HCT116 (cell line): ENCODE measurements at regions not wholly inside any gene's neighbourhood (a gene's known extent, or its start where the extent isn't known, plus 50 kb on each side); places are given as distances from the start of the nearest gene placed in this dataset.

Source experiments
- ATAC-seq: fragments of 200-7000 bp; cut with Tn5 transposase; 2 replicates; pipeline ENCODE4 v1.9.1; 2020; ENCODE audit warnings: mild to moderate bottlenecking, moderate library complexity
- BruUV-seq: library from RNA; stranded (reverse); fragments of 400-500 nt; replicated peaks from 2 replicates; lab custom pipeline; 2021; lab: Mats Ljungman, UMichigan
- CTCF ChIA-PET: fragments of 300-600 bp; sonication (Branson Sonifier 250); formaldehyde crosslinking; loops from one replicate; lab custom pipeline; 2021; ENCODE audit warnings: antibody characterized with exemption; lab: Charles Lee
- POLR2A ChIA-PET: fragments of 300-600, 350-600 bp; sonication (Branson Sonifier 250); formaldehyde crosslinking; loops from one replicate; lab custom pipeline; 2021; ENCODE audit warnings: antibody characterized with exemption; lab: Charles Lee
- RAD21 ChIA-PET, 2 experiments: fragments of 300-600 bp; sonication (Branson Sonifier 250); formaldehyde crosslinking; loops; one replicate each; lab custom pipeline; 2023; ENCODE audit warnings: low total read pairs in 2 of 2; ENCODE audit not compliant: uncharacterized antibody in 2 of 2, unreplicated experiment in 2 of 2, low non-redundant PET in 1 of 2; lab: Charles Lee
- DNase-seq: peaks from one replicate; pipeline ENCODE4 v3.0.0-alpha.2; 2010; ENCODE audit warnings: low read depth, low spot score
- H2AFZ ChIP-seq: fragments of 200-600 bp; shearing (Covaris generic), sonication (generic); 2 replicates; pipeline ENCODE4 v1.6.1; 2017; ENCODE audit warnings: low read depth, mixed run types, mixed read lengths, antibody characterized with exemption, low read length; ENCODE audit not compliant: poor library complexity, severe bottlenecking
- H3K27ac ChIP-seq: 2 replicates; pipeline ENCODE4 v1.5.1; 2012; ENCODE audit warnings: low read depth, low read length
- H3K27me3 ChIP-seq: fragments of 200-600 bp; sonication (generic); 2 replicates; pipeline ENCODE4 v1.6.1; 2016; ENCODE audit warnings: mixed run types, low read length, mixed read lengths; ENCODE audit not compliant: insufficient read depth
- H3K36me3 ChIP-seq, 2 experiments: fragments of 200-500 bp in 1 of 2; fragments of 200-600 bp in 1 of 2; sonication (Bioruptor generic) in 1 of 2; sonication (generic) in 1 of 2; 2 replicates each; pipeline versions ENCODE4 v1.5.1 to v1.6.1; 2014 to 2016; ENCODE audit warnings: low read length in 2 of 2, inconsistent platforms in 1 of 2, mixed read lengths in 1 of 2, mixed run types in 1 of 2; ENCODE audit not compliant: insufficient read depth in 2 of 2, control insufficient read depth in 1 of 2
- H3K4me1 ChIP-seq, 2 experiments: fragments of 200-600 bp in 1 of 2; sonication (generic) in 1 of 2; 2 replicates each; pipeline versions ENCODE4 v1.5.1 to v1.6.1; 2012 to 2017; ENCODE audit warnings: low read length in 2 of 2, inconsistent platforms in 1 of 2, mild to moderate bottlenecking in 1 of 2, mixed read lengths in 1 of 2, mixed run types in 1 of 2, moderate library complexity in 1 of 2; ENCODE audit not compliant: insufficient read depth in 2 of 2, control insufficient read depth in 1 of 2
- H3K4me2 ChIP-seq: fragments of 200-600 bp; sonication (generic); 2 replicates; pipeline ENCODE4 v1.6.1; 2017; ENCODE audit warnings: mixed run types, low read length, mixed read lengths
- H3K4me3 ChIP-seq, 2 experiments: fragments of 200-600 bp in 1 of 2; sonication (generic) in 1 of 2; replicated peaks in 1 of 2; 2 replicates each; pipeline ENCODE4 v1.5.1; 2011 to 2016; ENCODE audit warnings: low read length in 2 of 2, control low read depth in 1 of 2, low read depth in 1 of 2, mild to moderate bottlenecking in 1 of 2, mixed read lengths in 1 of 2, mixed run types in 1 of 2
- H3K79me2 ChIP-seq: fragments of 200-600 bp; sonication (generic); 2 replicates; pipeline ENCODE4 v1.6.1; 2017; ENCODE audit warnings: mild to moderate bottlenecking, mixed run types, low read length, moderate library complexity, mixed read lengths; ENCODE audit not compliant: insufficient read depth
- H3K9ac ChIP-seq: fragments of 200-600 bp; sonication (generic); 2 replicates; pipeline ENCODE4 v1.6.1; 2016; ENCODE audit warnings: low read length, mixed read lengths
- H3K9me2 ChIP-seq: fragments of 200-600 bp; sonication (generic), shearing (Covaris generic); 2 replicates; pipeline ENCODE4 v1.6.1; 2017; ENCODE audit warnings: mixed run types, mild to moderate bottlenecking, moderate library complexity; ENCODE audit not compliant: insufficient read depth
- H3K9me3 ChIP-seq, 2 experiments: fragments of 200-500 bp in 1 of 2; fragments of 200-600 bp in 1 of 2; sonication (Bioruptor generic) in 1 of 2; sonication (generic) in 1 of 2; 2 replicates each; pipeline ENCODE4 v1.6.1; 2014 to 2017; ENCODE audit warnings: low read length in 2 of 2, mixed read lengths in 2 of 2, inconsistent platforms in 1 of 2, low read depth in 1 of 2, mild to moderate bottlenecking in 1 of 2, mixed run types in 1 of 2, moderate library complexity in 1 of 2; ENCODE audit not compliant: control insufficient read depth in 1 of 2, insufficient read depth in 1 of 2
- H4K20me1 ChIP-seq: fragments of 200-600 bp; sonication (generic), shearing (Covaris generic); 2 replicates; pipeline ENCODE4 v1.6.1; 2017; ENCODE audit warnings: mixed run types, mild to moderate bottlenecking, moderate library complexity; ENCODE audit not compliant: insufficient read depth
- CEBPB ChIP-seq: IDR thresholded peaks from 2 replicates; pipeline ENCODE4 v1.6.1; 2012; ENCODE audit warnings: low read depth
- EGR1 ChIP-seq: IDR thresholded peaks from 2 replicates; pipeline ENCODE4 v1.6.1; 2012; ENCODE audit warnings: low read depth
- EZH2 ChIP-seq: fragments of 200-600 bp; sonication (generic); IDR thresholded peaks from 2 replicates; pipeline ENCODE4 v1.6.1; 2017; ENCODE audit warnings: antibody characterized with exemption, mixed run types
- EZH2phosphoT487 ChIP-seq: fragments of 200-600 bp; IDR thresholded peaks from 2 replicates; pipeline ENCODE4 v1.6.1; 2018; ENCODE audit warnings: antibody characterized with exemption, borderline replicate concordance
- FOSL1 ChIP-seq: IDR thresholded peaks from 2 replicates; pipeline ENCODE4 v1.6.1; 2012; ENCODE audit warnings: low read depth
- POLR2A ChIP-seq: IDR thresholded peaks from 2 replicates; pipeline ENCODE4 v1.7.0; 2011; ENCODE audit warnings: borderline replicate concordance; ENCODE audit not compliant: insufficient read depth, insufficient read length; ENCODE audit errors: extremely low read depth
- POLR2AphosphoS5 ChIP-seq: IDR thresholded peaks from 2 replicates; pipeline ENCODE4 v1.6.1; 2011; ENCODE audit warnings: mild to moderate bottlenecking, low read depth, low read length, moderate library complexity
- RAD21 ChIP-seq: IDR thresholded peaks from 2 replicates; pipeline ENCODE4 v1.6.1; 2012; ENCODE audit warnings: low read depth, mild to moderate bottlenecking
- SIN3A ChIP-seq: IDR thresholded peaks from 2 replicates; pipeline ENCODE4 v1.6.1; 2012; ENCODE audit warnings: low read depth
- SP1 ChIP-seq: IDR thresholded peaks from 2 replicates; pipeline ENCODE4 v1.6.1; 2012; ENCODE audit warnings: low read depth
- YY1 ChIP-seq: IDR thresholded peaks from 2 replicates; pipeline ENCODE4 v1.6.1; 2011; ENCODE audit warnings: low read length, low read depth, moderate library complexity, mild to moderate bottlenecking; ENCODE audit not compliant: insufficient replicate concordance; ENCODE audit errors: extremely low read depth
- ZNF274 ChIP-seq: fragments of 200-500 bp; sonication (Bioruptor generic); IDR thresholded peaks from 2 replicates; pipeline ENCODE4 v1.6.1; 2014; ENCODE audit warnings: mild to moderate bottlenecking, low read depth, low read length, inconsistent platforms
- intact Hi-C: fragments of 100-400 bp; cut with micrococcal nuclease; formaldehyde crosslinking; loops from 2 replicates; pipeline ENCODE4 v1.10.0; 2022
- TF ChIP-seq, protein P1 (sequence below): IDR thresholded peaks from 2 replicates; pipeline ENCODE4 v1.6.1; 2012
- TF ChIP-seq, protein P2 (sequence below): IDR thresholded peaks from 2 replicates; pipeline ENCODE4 v1.6.1; 2011; ENCODE audit warnings: mild to moderate bottlenecking, low read length, moderate library complexity; ENCODE audit not compliant: insufficient replicate concordance; ENCODE audit errors: extremely low read depth
- TF ChIP-seq, protein P3 (sequence below): IDR thresholded peaks from 2 replicates; pipeline ENCODE4 v1.6.1; 2012
- TF ChIP-seq, protein P4 (sequence below): IDR thresholded peaks from 2 replicates; pipeline ENCODE4 v1.6.1; 2012; ENCODE audit warnings: low read depth

DNA sequence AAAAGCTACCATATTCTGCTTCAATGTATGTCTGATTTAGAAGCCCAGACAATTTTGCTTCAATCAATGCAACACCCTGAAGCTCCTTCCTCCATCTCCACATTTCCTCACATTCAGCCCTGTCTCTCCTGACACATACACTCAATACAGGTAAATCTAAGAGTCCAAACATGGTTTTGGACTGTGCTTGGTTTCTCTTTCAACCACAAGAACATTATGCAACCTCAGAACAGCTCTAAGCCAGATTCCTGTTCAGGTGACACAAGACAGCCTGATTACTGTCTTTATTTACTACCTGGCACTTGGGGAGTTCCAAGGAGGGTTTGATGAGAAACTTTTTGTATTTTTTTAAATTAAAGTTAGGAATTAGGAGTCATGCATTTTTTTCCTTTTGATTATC is 307.5 kb upstream of the SLIT2 start:
- H3K4me1 ChIP-seq, result peaks cover 0 to 7% of the 10 kb centered on the region in 2 experiments; a peak in 1 of 4 replicates
- no peaks in the 10 kb centered on the region for H3K9me3 ChIP-seq
- ChIA-PET POLR2A (no interaction called here), RAD21 (no interaction called here), CTCF (no interaction called here)
- no peak overlapping the region for H3K27ac ChIP-seq
- intact Hi-C loops, result no loop called here
- H2AFZ ChIP-seq, result no peak overlapping the region
- no peak for DNase-seq
- no peak overlapping the region for H3K9ac ChIP-seq
- no peak overlapping the region for H3K4me3 ChIP-seq
- no peak for ATAC-seq
- BruUV-seq, result no TSS peak
- no peaks in the 10 kb centered on the region for H3K9me2 ChIP-seq
- H3K27me3 ChIP-seq, result no peaks in the 10 kb centered on the region
- H3K36me3 ChIP-seq, result no peaks in the 10 kb centered on the region
- no peaks in the 10 kb centered on the region for H3K79me2 ChIP-seq
- TF ChIP-seq POLR2A (no peak), SIN3A (no peak)
- no peak overlapping the region for H3K4me2 ChIP-seq
- H4K20me1 ChIP-seq, result no peaks in the 10 kb centered on the region

DNA sequence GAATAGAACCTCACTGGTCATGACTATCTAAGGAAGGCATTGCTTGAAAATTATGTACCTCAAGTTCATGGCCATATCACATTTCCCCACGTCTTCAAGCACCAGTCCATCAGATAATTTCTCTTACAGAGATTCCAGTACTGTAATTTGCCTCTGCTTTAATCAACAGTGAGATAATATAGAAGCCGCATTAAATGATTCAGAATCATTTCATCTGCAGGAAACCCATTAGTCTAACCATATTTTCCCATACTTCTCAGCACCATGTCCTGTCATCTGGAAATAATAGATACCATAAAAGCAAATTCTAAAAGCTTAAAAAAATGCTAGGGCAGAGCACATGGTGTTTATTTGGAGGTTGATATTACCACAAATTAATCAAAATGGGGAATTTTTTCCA is 310.3 kb upstream of the SLIT2 start:
- no peak overlapping the region for H2AFZ ChIP-seq
- intact Hi-C loops, result no loop called here
- no peaks in the 10 kb centered on the region for H3K9me2 ChIP-seq
- H4K20me1 ChIP-seq, result no peaks in the 10 kb centered on the region
- no peaks in the 10 kb centered on the region for H3K27me3 ChIP-seq
- H3K4me3 ChIP-seq, result no peak overlapping the region
- H3K36me3 ChIP-seq, result no peaks in the 10 kb centered on the region
- ATAC-seq (no peak), DNase-seq (no peak)
- H3K9me3 ChIP-seq, result no peaks in the 10 kb centered on the region
- H3K27ac ChIP-seq, result no peak overlapping the region
- no peaks in the 10 kb centered on the region for H3K79me2 ChIP-seq
- peaks cover 0 to 7% of the 10 kb centered on the region in 2 experiments; a peak in 1 of 4 replicates for H3K4me1 ChIP-seq
- ChIA-PET RAD21 (no interaction called here), POLR2A (no interaction called here), CTCF (no interaction called here)
- BruUV-seq, result no TSS peak
- no peak overlapping the region for H3K4me2 ChIP-seq
- no peak overlapping the region for H3K9ac ChIP-seq
- TF ChIP-seq POLR2A, result no peak
- TF ChIP-seq, protein P1, sequence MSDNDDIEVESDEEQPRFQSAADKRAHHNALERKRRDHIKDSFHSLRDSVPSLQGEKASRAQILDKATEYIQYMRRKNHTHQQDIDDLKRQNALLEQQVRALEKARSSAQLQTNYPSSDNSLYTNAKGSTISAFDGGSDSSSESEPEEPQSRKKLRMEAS, result no peak
- TF ChIP-seq, protein P2, sequence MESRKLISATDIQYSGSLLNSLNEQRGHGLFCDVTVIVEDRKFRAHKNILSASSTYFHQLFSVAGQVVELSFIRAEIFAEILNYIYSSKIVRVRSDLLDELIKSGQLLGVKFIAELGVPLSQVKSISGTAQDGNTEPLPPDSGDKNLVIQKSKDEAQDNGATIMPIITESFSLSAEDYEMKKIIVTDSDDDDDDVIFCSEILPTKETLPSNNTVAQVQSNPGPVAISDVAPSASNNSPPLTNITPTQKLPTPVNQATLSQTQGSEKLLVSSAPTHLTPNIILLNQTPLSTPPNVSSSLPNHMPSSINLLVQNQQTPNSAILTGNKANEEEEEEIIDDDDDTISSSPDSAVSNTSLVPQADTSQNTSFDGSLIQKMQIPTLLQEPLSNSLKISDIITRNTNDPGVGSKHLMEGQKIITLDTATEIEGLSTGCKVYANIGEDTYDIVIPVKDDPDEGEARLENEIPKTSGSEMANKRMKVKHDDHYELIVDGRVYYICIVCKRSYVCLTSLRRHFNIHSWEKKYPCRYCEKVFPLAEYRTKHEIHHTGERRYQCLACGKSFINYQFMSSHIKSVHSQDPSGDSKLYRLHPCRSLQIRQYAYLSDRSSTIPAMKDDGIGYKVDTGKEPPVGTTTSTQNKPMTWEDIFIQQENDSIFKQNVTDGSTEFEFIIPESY, result no peak
- TF ChIP-seq ZNF274, result no peak
- TF ChIP-seq, protein P3, sequence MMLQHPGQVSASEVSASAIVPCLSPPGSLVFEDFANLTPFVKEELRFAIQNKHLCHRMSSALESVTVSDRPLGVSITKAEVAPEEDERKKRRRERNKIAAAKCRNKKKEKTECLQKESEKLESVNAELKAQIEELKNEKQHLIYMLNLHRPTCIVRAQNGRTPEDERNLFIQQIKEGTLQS, result no peak
- no peak for TF ChIP-seq POLR2AphosphoS5
- TF ChIP-seq EZH2, result no peak
- no peak for TF ChIP-seq RAD21
- no peak for TF ChIP-seq YY1
- no peak for TF ChIP-seq EZH2phosphoT487
- TF ChIP-seq SP1, result no peak
- no peak for TF ChIP-seq SIN3A
- TF ChIP-seq, protein P4, sequence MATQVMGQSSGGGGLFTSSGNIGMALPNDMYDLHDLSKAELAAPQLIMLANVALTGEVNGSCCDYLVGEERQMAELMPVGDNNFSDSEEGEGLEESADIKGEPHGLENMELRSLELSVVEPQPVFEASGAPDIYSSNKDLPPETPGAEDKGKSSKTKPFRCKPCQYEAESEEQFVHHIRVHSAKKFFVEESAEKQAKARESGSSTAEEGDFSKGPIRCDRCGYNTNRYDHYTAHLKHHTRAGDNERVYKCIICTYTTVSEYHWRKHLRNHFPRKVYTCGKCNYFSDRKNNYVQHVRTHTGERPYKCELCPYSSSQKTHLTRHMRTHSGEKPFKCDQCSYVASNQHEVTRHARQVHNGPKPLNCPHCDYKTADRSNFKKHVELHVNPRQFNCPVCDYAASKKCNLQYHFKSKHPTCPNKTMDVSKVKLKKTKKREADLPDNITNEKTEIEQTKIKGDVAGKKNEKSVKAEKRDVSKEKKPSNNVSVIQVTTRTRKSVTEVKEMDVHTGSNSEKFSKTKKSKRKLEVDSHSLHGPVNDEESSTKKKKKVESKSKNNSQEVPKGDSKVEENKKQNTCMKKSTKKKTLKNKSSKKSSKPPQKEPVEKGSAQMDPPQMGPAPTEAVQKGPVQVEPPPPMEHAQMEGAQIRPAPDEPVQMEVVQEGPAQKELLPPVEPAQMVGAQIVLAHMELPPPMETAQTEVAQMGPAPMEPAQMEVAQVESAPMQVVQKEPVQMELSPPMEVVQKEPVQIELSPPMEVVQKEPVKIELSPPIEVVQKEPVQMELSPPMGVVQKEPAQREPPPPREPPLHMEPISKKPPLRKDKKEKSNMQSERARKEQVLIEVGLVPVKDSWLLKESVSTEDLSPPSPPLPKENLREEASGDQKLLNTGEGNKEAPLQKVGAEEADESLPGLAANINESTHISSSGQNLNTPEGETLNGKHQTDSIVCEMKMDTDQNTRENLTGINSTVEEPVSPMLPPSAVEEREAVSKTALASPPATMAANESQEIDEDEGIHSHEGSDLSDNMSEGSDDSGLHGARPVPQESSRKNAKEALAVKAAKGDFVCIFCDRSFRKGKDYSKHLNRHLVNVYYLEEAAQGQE, result no peak
- TF ChIP-seq CEBPB, result no peak
- no peak for TF ChIP-seq FOSL1
- TF ChIP-seq EGR1, result no peak
